NT2/D1 (cell line): ENCODE measurements at regions not wholly inside any gene's neighbourhood (a gene's known extent, or its start where the extent isn't known, plus 50 kb on each side); places are given as distances from the start of the nearest gene placed in this dataset.

Experiments
- YY1 ChIP-seq: IDR thresholded peaks from 2 replicates; pipeline ENCODE4 v1.6.1; 2011; ENCODE audit not compliant: insufficient read length, insufficient read depth
- ZNF274 ChIP-seq: IDR thresholded peaks from 2 replicates; pipeline ENCODE4 v1.6.1; 2011; ENCODE audit warnings: mild to moderate bottlenecking, low read depth, low read length

DNA sequence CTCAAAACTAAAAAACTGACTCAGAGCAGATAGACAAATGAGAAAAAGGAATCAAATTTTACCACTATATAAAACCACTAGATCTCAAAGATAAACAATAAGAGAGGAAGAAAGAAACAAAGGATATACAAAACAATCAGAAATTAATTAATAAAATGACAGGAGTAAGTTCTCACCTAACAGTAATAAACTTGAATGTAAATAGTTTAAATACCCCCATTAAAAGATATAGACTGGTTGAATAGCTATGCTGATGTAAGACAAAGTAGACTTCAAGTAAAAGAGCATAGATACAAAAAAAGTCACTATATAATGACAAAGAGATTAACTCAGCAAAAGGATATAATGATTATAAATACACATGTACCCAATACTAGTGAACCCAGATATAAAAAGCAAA lies 72.3 kb upstream of the GNAZ start:
- TF ChIP-seq ZNF274 (no peak), YY1 (no peak)
